Right renal pelvis (tissue), 4 donors: ENCODE measurements at regions not wholly inside any gene's neighbourhood (a gene's known extent, or its start where the extent isn't known, plus 50 kb on each side); places are given as distances from the start of the nearest gene placed in this dataset.

Experiments used
- DNase-seq, 4 donors: peaks; one replicate each; pipeline ENCODE4 v3.0.0-alpha.2; 2013; ENCODE audit warnings: low read depth in 4 of 4, low spot score in 3 of 4, missing footprints in 1 of 4

- no peak for DNase-seq
These were observed 173.0 kb upstream of the NEBL start for GRCh38 chr10:21069929-21070700.

- DNase-seq = no peak
These were observed 172.2 kb upstream of the NEBL start for GRCh38 chr10:21069278-21069677.

GRCh38 chr10:21068026-21068656 lies 171.0 kb upstream of the NEBL start:
- DNase-seq = no peak

- no peak for DNase-seq
These were observed 168.6 kb upstream of the NEBL start for GRCh38 chr10:21065621-21066248.

GRCh38 chr10:21061982-21062381 lies 164.9 kb upstream of the NEBL start:
- no peak for DNase-seq

- no peak for DNase-seq
These were observed 164.1 kb upstream of the NEBL start for GRCh38 chr10:21061184-21061583.

- DNase-seq = no peak
These were observed 163.5 kb upstream of the NEBL start for GRCh38 chr10:21060626-21061025.

GRCh38 chr10:21057989-21058388 lies 160.9 kb upstream of the NEBL start:
- no peak for DNase-seq

GRCh38 chr10:21057436-21057835 lies 160.3 kb upstream of the NEBL start:
- no peak for DNase-seq

GRCh38 chr10:21056461-21056860 lies 159.3 kb upstream of the NEBL start:
- no peak for DNase-seq

- DNase-seq = no peak
These were observed 158.4 kb upstream of the NEBL start for GRCh38 chr10:21055339-21056135.

GRCh38 chr10:21053953-21054690 lies 157.0 kb upstream of the NEBL start:
- no peak for DNase-seq

- no peak for DNase-seq
These were observed 155.6 kb upstream of the NEBL start for GRCh38 chr10:21052709-21053104.

GRCh38 chr10:21052072-21052708 lies 155.1 kb upstream of the NEBL start:
- DNase-seq = no peak

- no peak for DNase-seq
These were observed 152.4 kb upstream of the NEBL start for GRCh38 chr10:21049482-21049881.

GRCh38 chr10:21048068-21048467 lies 151.0 kb upstream of the NEBL start:
- DNase-seq = no peak

- DNase-seq = no peak
These were observed 150.4 kb upstream of the NEBL start for GRCh38 chr10:21047511-21047910.

GRCh38 chr10:21047096-21047495 lies 150.0 kb upstream of the NEBL start:
- DNase-seq = no peak

- no peak for DNase-seq
These were observed 145.9 kb upstream of the NEBL start for GRCh38 chr10:21043044-21043443.

- DNase-seq = no peak
These were observed 145.4 kb upstream of the NEBL start for GRCh38 chr10:21042536-21042935.
